Eye (tissue), 1 donor: ENCODE measurements at regions not wholly inside any gene's neighbourhood (a gene's known extent, or its start where the extent isn't known, plus 50 kb on each side); places are given as distances from the start of the nearest gene placed in this dataset.

ENCODE experiments used
- DNase-seq: peaks from one replicate; pipeline ENCODE4 v3.0.0-alpha.2; 2015

DNA sequence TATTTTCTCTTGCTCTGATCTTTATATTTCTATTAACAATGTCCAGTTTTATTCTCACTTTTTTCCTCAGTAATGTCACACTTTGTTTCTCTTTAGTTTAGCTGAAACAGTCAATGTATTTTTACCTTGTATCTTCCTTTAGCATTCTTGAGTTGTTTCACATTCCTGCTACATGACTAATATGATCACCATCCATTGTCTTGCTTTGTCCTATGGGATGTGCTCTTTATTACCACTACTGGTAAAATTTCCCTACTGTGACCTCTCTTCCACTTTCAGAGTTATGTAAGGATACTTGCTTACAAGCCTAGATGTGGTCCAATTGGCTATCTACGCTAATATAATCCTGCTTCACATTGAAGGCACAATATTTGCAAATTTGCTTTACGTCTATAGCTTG lies 457.9 kb downstream of the PIK3C3 start:
- no peak for DNase-seq

DNA sequence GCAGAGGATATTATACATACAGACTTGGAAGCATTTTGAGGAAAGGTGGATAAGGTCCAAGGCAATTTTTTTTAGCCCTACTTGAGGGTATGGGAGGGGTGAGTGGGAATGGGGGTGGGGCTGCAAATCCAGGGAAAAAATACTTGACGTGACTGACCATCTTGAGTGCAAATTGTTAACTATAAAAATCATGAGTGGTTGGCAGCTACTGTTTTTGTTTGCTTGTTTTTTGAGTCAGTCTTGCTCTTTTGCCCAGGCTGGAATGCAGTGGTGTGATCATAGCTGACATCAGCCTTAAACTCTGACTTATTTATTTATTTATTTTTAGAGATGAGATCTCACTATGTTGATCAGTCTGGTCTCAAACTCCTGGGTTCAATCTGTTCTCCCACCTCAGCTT lies 458.8 kb downstream of the PIK3C3 start:
- no peak for DNase-seq

DNA sequence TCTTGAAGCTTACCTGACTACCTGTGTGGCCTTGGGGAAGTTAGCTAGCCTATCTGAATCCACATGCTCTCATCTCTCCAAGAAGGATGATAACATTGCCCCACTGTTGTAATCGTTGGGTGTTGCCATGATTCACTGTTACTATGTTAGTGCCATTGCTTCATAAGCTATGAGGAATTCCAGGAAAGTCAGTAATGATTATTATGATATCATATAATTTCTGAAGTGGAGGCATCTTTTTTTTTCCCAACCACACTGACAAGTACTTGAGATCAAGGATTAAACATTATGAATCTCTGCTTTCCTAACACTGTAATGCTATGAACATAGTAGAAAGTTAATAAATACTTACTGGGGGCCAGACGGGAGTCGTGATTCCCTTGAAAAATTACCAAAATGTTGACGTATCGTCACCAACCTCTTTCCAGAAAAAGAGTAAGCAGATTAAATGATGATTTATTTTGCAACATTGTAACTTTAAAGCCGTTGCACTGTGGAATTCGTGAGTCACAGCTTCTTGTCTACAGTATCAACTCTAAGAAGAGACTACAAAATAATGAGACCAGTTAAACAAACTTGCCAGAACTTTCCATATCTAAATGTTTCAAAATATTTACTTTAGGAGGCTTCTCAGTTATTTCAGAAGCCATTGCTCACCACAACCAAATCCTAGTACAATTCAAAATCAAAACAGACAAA lies 459.9 kb downstream of the PIK3C3 start:
- no peak for DNase-seq

DNA sequence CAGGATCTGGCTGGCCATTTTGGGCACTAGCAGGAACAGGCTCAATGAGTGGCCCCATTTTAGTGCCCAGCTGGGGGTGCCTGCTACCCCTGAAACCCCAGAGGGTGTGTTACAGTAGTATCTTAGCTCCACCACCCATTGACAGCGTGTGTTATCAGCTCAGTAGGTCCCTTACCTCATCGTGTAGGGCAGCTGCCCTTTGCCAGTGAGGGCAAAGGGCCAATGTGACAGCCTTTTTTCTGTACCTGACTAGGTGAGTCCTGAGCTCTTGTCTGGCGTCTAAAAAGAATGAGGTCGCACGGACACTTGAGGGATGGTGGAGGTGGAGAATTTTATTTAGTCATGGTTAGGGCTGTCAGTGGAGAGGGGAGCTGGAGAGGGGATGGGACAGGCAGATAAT lies 462.2 kb downstream of the PIK3C3 start:
- DNase-seq: no peak

DNA sequence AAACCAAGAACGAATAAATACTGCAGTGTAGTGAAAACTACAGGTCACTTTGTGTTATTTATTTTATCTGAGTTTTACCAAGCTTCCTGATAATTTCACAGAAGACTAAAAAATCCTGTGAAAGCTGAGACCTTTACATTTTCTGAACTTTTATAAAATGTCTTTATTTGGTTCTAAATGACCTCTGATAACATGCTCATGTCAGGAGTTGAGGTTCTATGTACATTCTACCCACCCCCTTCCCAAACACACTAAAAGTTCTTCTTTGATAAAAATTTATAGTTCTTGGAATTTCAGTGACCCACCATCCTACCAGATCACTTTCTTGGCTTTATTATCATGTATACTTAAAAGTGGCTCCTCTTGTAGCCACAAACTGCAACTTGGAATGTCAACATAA lies 463.1 kb downstream of the PIK3C3 start:
- no peak for DNase-seq

DNA sequence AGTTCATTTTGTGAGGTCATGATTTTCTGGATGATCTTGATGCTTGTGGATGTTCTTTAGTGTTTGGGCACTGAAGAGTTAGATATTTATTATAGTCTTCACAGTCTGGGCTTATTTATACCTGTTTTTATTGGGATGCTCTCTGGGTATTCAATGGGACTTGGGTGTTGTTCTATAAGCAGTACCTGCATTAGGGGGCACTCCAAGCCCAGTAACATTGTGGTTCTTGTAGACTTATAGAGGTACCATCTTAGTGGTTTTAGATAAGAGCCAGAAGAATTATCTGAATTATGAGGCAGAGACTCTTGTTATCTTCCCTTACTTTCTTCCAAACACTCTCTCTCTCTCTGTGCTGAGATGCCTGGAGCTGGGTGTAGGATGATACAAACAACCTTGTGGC lies 470.0 kb downstream of the PIK3C3 start:
- no peak for DNase-seq

DNA sequence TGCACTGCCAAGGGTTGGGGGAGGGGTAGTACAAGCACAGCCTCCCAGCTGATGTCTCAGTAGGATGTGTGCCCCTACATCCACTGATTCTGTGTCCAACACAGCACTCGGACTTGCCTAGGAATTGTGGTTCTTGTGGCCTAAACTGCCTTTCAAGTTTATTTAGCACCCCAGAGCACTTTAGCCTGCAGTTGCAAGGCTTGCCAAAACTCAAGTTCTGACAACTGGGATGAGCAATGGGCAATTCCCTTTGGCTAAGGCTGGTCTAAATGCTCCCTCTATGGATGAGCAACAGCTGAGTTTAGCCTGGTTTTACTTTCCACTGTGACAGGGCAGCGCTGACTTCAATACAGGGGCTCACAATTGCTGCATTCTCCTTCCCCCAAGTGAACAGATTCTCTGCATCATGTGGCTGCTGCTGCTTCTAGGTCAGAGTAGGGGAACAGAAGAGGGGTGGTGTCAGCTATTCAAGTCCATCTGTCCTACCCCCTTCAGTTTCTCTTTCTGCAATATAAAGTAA lies 471.5 kb downstream of the PIK3C3 start:
- DNase-seq: no peak

DNA sequence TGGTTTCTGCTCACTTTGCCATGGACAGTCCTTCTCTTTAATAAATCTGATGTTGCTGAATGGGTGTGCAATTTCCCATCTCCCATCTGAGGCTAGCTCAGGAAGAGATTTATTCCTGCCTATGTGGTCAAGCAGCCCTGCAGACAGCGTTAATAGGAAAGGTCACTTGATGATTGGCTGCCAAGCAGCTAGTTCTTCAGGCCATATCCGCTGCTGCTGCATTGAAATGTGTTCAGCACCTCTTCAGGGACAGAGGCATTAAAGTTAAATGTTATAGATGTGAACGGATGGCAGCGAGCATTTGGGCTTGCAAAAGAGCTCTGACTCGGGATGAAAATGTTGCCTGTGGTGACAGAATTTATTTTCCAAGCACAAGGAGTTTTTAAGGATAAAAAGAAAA lies 474.2 kb downstream of the PIK3C3 start:
- peak; percentile 21 for DNase-seq

DNA sequence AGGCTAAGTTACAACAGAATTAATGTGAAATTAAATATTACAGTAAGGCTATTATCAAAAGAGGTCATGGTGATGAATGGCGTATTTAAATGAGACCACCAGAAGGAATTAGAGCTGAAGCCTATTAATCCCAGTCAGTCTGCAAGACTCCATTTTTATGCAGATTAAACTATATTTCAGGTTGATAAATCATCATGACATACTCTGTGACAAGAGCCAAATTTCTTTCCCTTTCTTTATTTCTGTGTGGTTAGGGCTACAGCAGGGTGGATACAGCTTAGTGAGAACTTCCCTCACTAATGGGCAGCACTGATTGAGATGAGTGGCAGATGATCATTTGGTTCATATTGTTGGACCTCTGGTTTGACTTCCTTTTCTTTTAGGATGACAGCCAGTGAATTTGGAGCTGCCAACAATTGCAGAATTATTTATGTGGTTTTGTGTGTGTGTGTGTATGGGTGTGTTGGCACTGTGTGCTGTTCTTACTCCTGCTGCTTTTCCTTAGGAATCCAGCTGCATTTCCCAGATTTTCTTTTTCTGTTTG lies 481.3 kb downstream of the PIK3C3 start:
- DNase-seq: no peak

DNA sequence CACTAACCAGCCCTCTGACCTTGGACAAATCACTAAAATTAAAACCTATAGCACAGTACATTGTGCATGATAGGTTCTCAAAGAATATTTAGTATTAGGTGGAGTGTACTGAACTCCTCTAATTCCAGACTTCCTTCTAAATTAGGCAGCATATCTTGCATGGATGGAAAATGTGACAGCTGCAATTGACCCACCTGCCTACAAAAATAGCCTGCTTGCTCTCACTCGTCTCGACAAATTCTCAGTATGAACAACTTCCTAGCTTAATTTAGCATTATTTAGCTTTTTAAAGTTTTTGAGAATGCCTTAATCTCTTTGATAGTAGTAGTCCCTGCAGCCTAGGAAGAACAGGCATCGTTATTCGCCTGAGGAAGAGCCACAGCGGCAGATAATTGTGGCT lies 482.0 kb downstream of the PIK3C3 start:
- no peak for DNase-seq

DNA sequence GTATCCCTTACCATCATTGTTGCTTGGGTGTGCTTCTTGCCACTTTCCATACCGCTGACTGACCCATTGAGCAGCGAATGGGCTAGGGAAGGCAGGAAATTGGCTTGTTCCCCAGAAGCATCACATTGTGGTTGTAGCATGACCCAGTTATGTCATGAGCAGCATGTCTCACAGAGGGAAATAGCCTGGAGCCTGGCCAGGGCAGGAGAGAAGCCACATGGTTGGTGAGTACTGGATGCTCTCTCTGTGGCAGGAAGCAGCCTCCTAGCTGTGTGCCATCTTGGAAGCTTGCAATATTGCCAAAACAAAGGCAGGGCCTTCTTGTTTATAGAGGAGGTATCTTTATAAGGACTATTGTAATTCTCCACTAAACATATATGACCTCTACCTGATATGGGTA lies 482.6 kb downstream of the PIK3C3 start:
- peak; percentile 76 for DNase-seq

DNA sequence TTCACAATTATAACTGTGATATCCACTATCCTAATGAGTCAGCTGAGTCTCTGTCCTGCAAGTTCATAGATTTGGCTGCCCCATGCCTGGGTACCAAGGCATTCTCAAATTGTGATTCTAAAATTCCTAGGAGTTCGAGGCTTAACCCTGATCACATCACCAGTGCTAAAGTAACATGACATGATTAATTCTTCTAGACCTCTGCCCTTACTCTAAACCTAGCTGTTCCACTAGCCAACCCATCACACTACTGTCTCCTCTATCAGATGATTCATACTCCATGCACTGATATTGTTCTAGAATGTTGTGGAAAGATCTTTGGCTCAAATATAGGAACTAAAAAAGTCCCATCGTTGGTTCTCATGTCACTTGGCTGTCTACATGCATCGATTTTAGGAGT lies 487.6 kb downstream of the PIK3C3 start:
- DNase-seq: no peak

DNA sequence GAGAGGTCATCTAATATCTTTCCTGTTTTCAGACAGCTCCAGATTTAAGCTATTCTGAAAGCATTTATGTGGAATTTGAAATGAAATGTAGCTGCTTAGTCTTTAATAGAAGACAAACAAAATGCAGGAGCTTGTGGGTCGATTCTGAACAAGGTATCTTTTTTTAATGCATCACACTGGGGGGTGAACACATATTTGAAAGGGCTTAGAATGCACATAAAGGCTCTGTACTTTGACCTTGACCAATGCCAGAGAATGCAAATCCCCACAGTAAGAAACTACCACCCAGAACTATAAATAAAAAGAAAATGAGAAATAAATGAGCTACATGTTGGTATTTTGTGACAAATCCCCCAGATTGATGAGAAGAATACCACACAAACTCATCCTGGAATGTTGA lies 489.3 kb downstream of the PIK3C3 start:
- DNase-seq: no peak

DNA sequence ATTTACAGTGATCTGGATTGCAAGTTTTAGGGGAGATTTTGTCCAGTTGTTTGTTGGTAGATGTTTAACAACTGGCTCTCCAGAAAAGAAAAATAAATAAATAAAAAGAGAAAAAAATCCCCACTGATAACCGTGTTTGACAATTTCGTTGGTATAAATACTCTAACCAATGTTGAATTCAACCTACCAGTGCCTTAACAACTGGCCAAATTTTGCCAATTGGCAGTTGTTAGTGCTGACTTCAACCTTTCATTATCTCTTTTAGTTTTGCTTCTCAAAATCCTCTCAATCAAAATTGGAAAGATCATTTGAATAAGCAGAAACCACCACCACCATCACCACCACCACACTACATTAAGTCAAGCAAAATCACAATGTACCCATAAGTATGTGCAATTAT lies 490.3 kb downstream of the PIK3C3 start:
- no peak for DNase-seq

DNA sequence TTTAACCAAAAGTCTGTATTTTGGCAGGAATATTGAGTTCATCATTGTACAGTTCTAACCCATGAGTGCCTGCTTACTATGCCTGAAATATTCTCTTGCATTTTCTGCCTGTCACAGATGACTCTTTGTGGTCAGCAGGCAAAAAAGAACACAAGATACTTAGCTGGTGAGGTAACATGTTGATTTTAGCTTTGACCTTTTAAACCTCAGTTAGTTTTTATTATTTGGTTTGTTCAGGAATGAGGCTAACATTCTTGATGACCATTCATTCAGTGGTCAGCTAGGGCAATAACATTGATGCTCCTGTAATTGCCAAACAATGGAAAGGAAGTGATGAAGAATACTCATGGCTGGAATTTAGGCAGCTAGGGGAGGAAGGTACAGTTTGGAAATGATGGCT lies 491.2 kb downstream of the PIK3C3 start:
- DNase-seq: no peak

DNA sequence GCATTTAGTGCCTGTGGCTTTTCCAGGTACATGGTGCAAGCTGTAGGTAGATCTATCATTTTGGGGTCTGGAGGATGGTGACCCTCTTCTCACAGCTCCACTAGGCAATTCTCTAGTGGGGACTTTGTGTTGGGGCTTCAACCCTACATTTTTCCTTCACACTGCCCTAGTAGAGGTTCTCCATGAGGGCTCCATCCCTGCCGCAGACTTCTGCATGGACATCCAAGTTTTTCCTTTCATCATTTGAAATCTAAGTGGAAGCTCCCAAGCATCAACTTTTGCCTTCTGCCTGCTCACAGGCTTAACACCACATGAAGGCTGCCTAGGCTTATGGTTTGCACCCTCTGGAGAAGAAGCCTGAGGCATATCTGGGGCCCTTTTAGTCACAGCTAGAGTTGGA lies 492.7 kb downstream of the PIK3C3 start:
- DNase-seq: no peak

DNA sequence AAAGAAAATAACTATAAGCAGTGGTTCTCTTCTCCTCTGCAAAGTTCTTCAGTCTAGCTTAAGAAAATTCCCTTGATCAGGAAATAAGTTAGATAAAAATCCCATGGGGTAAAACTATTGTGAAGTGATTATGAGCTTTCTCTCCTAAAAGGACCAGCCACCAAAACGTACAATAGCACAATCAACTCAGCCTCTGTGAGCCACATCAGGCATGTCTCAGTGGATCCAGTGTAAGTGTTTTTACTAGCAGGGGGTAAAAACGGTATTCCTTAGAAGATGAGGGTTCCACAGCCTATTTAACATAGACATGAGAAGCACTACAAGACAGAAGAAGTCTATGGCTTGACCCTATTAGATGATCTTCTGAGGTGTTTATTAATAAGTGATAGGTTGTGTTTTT lies 503.2 kb downstream of the PIK3C3 start:
- peak; percentile 35 for DNase-seq

DNA sequence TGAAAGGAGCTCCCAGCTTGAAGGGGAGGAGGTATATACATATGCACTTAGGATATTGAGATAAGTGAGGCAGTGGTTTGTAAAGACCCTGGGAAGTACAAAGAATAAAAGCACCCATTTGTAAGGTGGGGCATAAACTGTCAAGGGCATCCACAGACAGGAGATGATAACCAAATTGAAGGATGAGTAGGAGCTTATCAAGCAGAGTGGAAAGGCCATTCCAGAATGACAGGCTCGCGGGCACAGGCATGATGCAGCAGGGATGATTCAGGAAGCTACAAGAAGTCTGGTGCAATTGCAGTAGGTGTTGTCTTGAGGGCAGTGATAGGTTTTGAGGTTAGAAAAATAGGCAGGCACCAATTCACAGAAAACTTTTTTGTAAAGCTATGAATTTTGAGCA lies 504.8 kb downstream of the PIK3C3 start:
- DNase-seq: no peak

DNA sequence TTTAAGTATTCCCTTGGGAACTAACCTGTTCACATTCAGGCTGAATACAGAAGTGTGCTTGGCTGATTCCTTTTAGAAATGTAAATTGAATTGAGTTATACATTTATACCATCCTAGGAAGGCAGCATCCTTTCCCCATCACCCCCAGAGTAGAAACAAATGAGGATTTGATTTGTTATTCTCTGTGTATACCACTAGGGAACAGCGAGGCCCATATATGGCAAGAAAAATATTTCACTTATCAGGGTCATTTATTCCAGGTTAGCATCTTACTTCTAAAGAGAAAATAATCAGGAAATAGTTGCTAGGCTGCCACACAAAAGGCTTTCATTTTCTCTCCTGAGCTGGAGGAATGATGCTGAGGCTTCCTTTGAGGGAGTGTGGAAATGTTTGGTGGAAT lies 516.9 kb downstream of the PIK3C3 start:
- no peak for DNase-seq

DNA sequence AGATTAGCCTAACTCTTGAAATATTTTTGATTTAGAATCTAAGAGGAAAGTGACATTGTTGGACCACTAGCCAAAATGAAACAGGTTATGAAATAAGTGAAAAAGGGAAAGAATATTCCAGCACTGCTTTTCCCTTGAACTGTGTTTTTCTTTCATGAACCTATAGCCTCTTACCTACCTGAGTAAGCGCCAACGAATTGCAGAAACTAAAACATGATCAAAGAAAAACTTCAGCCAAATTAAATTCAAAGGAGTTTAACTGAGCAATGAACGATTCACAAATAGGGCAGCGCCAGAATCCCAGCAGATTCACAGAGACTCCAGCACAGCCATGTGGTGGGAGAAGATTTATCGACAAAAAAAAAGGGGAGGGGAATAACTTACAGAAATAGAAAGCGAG lies 518.6 kb downstream of the PIK3C3 start:
- no peak for DNase-seq

DNA sequence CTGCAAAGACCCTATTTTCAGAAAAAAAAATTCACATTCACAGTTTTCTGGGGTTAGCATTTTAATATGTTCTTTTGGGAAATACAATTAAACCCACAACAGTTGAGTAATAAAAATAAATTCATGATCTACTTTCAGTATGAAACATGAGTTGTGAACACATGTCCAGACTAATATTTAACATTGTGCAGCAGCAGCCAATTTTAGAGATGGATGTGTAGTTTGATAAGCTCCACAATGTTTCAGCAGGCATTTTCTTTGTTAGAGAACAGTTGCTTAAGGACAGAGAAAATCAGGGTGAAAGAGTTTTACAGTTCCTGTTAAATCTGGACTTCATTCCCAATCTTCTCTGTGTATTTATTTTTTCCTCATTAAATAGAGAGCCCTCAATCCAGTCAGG lies 519.5 kb downstream of the PIK3C3 start:
- DNase-seq: no peak

DNA sequence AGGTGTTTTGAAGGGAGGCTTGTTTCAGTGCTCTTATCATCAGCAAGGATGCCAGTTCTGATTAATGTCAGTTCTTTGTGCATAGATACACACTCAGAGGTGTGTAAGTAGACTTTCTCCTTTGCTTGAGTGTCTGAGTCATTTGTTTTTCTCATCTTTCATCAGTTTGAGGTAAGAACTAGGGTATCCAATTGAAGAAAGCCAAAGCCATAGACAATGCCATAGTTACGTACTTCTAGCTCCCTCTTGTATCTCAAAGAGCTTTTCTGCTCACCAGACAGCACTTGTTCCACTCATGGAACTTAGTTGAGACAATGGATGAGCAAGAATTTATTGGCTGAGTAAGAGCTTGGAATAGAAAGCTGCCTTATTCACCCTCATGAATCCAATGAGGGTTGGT lies 520.1 kb downstream of the PIK3C3 start:
- peak; percentile 49 for DNase-seq

DNA sequence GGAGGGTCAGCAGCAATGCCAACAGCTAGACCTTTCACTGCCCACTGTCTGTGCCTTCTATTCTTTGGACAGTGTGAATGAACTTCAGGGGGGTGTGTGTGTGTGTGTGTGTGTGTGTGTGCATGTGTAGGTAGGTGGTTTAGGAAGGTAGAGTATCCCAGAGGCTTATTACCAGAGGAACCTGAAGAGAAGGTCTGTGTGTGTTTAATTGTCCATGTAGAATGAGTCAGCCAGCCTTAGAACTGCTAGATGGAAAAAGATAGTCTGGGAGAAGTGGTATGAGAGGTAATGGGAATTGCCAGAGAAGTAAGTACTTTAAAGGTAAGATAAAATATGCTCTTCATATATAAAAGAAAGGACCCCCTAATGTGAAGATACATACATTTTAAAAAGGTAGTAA lies 522.2 kb downstream of the PIK3C3 start:
- DNase-seq: no peak

DNA sequence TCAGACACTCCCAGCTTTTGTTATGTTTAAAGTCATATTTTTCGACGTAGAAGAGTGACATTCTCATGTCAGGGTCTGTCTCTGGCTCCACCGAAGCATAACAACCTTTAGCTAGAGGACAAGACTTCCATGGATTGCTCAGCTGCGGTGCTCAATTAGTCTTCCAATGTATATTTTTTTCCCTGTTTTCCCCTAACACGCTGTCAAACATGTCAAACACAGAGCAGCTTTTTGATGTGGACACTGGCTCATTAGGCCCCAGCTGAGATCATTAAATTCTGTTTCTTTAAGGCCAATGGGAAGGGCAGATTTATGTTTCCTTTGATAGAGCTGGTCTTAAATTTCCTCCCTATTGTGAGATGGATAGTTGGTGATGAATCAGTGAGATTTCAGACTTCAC lies 525.4 kb downstream of the PIK3C3 start:
- DNase-seq: peak; percentile 57

DNA sequence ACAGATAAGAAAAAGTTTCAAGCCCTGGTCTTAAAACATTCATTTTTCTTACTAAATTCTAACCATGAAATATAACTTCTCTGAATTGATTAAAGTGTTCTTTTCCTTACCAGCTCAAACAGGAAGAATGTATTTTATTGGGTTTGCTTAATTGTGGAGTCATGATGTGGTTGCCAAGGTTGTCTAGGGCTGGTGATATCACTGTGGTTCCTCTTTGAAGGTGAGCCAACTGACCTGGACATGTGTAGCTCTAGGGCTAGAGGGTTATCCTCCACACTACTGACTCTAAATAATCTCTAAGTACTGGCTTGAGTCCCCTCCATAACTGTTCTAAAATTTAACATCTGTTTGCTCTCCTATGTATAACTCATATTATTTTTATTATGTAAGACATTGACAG lies 529.6 kb downstream of the PIK3C3 start:
- no peak for DNase-seq
